Uterus (tissue), 3 donors: ENCODE measurements at regions not wholly inside any gene's neighbourhood (a gene's known extent, or its start where the extent isn't known, plus 50 kb on each side); places are given as distances from the start of the nearest gene placed in this dataset.

Experiments
- DNase-seq, 2 donors: peaks; one replicate each; pipeline ENCODE4 v3.0.0-alpha.2; 2019 to 2020
- H3K27ac ChIP-seq, 2 donors: fragments of 200-600 bp; sonication (generic); 1 replicate in 1 of 2; 2 replicates in 1 of 2; pipeline ENCODE4 v1.5.1; 2016 to 2018
- H3K27me3 ChIP-seq, 2 donors: fragments of 200-600 bp; sonication (generic); one replicate each; pipeline ENCODE4 v1.5.1; 2018 to 2019; ENCODE audit warnings: control low read depth in 1 of 2
- H3K36me3 ChIP-seq, 2 donors: fragments of 200-600 bp; sonication (generic); one replicate each; pipeline ENCODE4 v1.5.1; 2019; ENCODE audit warnings: control low read depth in 1 of 2
- H3K4me1 ChIP-seq, 2 donors: fragments of 200-600 bp; sonication (generic); one replicate each; pipeline ENCODE4 v1.5.1; 2018 to 2019; ENCODE audit warnings: control low read depth in 1 of 2
- H3K4me3 ChIP-seq, 2 donors: fragments of 200-600 bp; sonication (generic); 1 replicate in 1 of 2; 2 replicates in 1 of 2; pipeline ENCODE4 v1.5.1; 2018 to 2019; ENCODE audit warnings: mild to moderate bottlenecking in 1 of 2
- H3K9me3 ChIP-seq, 2 donors: fragments of 200-600 bp; sonication (generic); one replicate each; pipeline ENCODE4 v1.5.1; 2019; ENCODE audit warnings: control low read depth in 1 of 2
- CTCF ChIP-seq, 4 experiments: fragments of 200-600 bp in 2 of 4; fragments of 450-650 bp in 2 of 4; sonication (generic) in 2 of 4; IDR thresholded peaks; one replicate each; pipeline ENCODE4 v1.5.1; 2016 to 2019; ENCODE audit warnings: antibody characterized with exemption in 4 of 4, mild to moderate bottlenecking in 2 of 4, moderate library complexity in 1 of 4
- POLR2A ChIP-seq, 2 donors: fragments of 450-650 bp; IDR thresholded peaks; one replicate each; pipeline ENCODE4 v1.6.1; 2016; ENCODE audit warnings: antibody characterized with exemption in 2 of 2, mild to moderate bottlenecking in 1 of 2, moderate library complexity in 1 of 2
- intact Hi-C: fragments of 100-400 bp; cut with DNase I; formaldehyde crosslinking; loops from one replicate; pipeline ENCODE4 v1.15.1; 2023; ENCODE audit warnings: low total_unique reads
- donor health status: DM: yes; HTN: yes; CAD: no.

DNA sequence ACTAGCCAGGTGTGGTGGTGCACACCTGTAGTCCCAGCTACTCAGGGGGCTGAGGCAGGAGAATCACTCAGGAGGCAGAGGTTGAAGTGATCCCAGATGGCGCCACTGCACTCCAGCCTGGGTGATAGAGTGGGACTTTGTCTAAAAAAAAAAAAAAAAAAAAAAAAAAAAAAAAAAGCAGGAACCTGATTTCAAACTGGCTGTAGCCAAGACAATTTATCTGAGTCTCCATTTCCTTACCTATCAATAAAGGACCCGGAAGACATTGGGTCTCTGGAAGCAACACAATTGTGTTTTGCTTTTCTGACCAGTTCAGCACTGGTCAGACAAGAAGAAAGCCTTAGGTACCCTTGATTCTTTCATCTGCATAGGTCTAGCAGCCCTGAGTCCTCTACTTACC lies 491.0 kb downstream of the TBC1D4 start:
- H3K27ac ChIP-seq, result no peak overlapping the region
- no peaks in the 10 kb centered on the region for H3K4me1 ChIP-seq
- no peaks in the 10 kb centered on the region for H3K27me3 ChIP-seq
- intact Hi-C loops, result no loop called here
- no peak overlapping the region for H3K4me3 ChIP-seq
- H3K9me3 ChIP-seq, result no peaks in the 10 kb centered on the region
- DNase-seq, result no peak
- no peaks in the 10 kb centered on the region for H3K36me3 ChIP-seq
- TF ChIP-seq CTCF (IDR thresholded peaks at IDR 0.05) (no peak), POLR2A (IDR thresholded peaks at IDR 0.05) (no peak)

DNA sequence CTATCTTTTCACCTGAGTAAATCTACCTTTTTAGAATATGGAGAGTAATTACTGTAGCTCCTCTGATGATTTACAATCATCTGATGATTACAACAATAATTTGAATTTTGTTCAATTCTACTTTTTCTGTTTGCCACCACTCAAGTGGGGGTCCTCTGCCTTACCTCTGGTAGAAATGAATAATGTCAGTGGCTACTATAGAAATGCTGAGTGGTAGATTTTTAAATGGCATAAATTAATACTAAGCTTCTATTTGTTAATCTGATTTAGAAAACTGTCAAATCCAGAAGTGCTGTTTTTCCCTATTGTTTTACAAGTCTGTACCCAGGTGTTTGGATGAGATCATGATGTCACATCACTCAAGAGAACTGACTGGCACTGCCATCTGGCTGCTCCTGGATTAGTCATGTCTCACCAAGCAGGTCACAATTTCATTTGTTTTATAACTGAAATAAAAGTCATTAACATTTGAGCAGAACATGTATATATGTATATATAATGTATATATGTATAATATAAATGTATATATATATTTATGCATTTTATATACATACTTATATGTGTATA lies 494.8 kb downstream of the TBC1D4 start:
- no peaks in the 10 kb centered on the region for H3K4me1 ChIP-seq
- no peaks in the 10 kb centered on the region for H3K36me3 ChIP-seq
- intact Hi-C loops, result no loop called here
- no peaks in the 10 kb centered on the region for H3K9me3 ChIP-seq
- DNase-seq, result no peak
- no peak overlapping the region for H3K4me3 ChIP-seq
- no peak overlapping the region for H3K27ac ChIP-seq
- TF ChIP-seq POLR2A (IDR thresholded peaks at IDR 0.05), result no peak
- no peak for TF ChIP-seq CTCF (IDR thresholded peaks at IDR 0.05)
- H3K27me3 ChIP-seq, result no peaks in the 10 kb centered on the region

GRCh38 chr13:74986609-74987008 lies 495.4 kb downstream of the TBC1D4 start:
- TF ChIP-seq CTCF (IDR thresholded peaks at IDR 0.05), result no peak
- TF ChIP-seq POLR2A (IDR thresholded peaks at IDR 0.05), result no peak
- intact Hi-C loops, result no loop called here
- H3K36me3 ChIP-seq, result no peaks in the 10 kb centered on the region
- no peaks in the 10 kb centered on the region for H3K9me3 ChIP-seq
- H3K4me1 ChIP-seq, result no peaks in the 10 kb centered on the region
- H3K27me3 ChIP-seq, result no peaks in the 10 kb centered on the region
- no peak overlapping the region for H3K4me3 ChIP-seq
- H3K27ac ChIP-seq, result no peak overlapping the region
- DNase-seq, result no peak

DNA sequence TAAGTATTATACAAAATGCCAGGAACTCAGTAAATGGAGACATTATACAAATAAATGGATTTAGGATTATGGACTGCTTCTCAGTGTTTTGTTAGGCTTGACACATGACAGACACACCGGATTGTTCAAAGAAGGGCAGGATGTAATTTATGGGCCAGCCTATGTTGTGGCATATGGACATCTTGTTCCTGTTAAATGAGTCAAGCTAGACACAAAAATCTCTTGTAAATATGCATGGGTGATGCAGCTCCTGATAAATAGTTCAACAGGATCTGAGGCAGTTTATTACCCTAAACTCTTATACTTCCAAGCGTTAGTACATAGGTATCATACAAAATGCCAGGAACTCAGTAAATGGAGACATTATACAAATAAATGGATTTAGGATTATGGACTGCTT lies 502.3 kb downstream of the TBC1D4 start:
- no peak overlapping the region for H3K27ac ChIP-seq
- TF ChIP-seq POLR2A (IDR thresholded peaks at IDR 0.05) (no peak), CTCF (IDR thresholded peaks at IDR 0.05) (no peak)
- no peak for DNase-seq
- no peaks in the 10 kb centered on the region for H3K36me3 ChIP-seq
- H3K27me3 ChIP-seq, result no peaks in the 10 kb centered on the region
- H3K4me3 ChIP-seq, result no peak overlapping the region
- H3K4me1 ChIP-seq, result no peaks in the 10 kb centered on the region
- no peaks in the 10 kb centered on the region for H3K9me3 ChIP-seq
- intact Hi-C loops, result no loop called here

GRCh38 chr13:74978591-74978990 lies 503.4 kb downstream of the TBC1D4 start:
- TF ChIP-seq POLR2A (IDR thresholded peaks at IDR 0.05) (no peak), CTCF (IDR thresholded peaks at IDR 0.05) (no peak)
- Histone ChIP-seq H3K27me3 (no peaks in the 10 kb centered on the region), H3K9me3 (no peaks in the 10 kb centered on the region), H3K36me3 (no peaks in the 10 kb centered on the region), H3K27ac (no peak overlapping the region), H3K4me3 (no peak overlapping the region), H3K4me1 (no peaks in the 10 kb centered on the region)
- intact Hi-C loops, result no loop called here
- no peak for DNase-seq
